OCI-LY1 (cell line): ENCODE measurements at regions not wholly inside any gene's neighbourhood (a gene's known extent, or its start where the extent isn't known, plus 50 kb on each side); places are given as distances from the start of the nearest gene placed in this dataset.

ENCODE experiments used
- EZH2 ChIP-seq: fragments of 200-600 bp; sonication (generic), shearing (Covaris generic); IDR thresholded peaks from 2 replicates; pipeline ENCODE4 v1.8.0; 2017; ENCODE audit warnings: borderline replicate concordance, mixed run types, mild to moderate bottlenecking, antibody characterized with exemption, low read length, moderate library complexity, mixed read lengths
- TF ChIP-seq, protein P1 (sequence below): fragments of 200-600 bp; sonication (generic), shearing (Covaris generic); IDR thresholded peaks from 2 replicates; pipeline ENCODE4 v1.5.1; 2017; ENCODE audit warnings: mild to moderate bottlenecking, antibody characterized with exemption, low read length, moderate library complexity, mixed read lengths

- TF ChIP-seq, protein P1, sequence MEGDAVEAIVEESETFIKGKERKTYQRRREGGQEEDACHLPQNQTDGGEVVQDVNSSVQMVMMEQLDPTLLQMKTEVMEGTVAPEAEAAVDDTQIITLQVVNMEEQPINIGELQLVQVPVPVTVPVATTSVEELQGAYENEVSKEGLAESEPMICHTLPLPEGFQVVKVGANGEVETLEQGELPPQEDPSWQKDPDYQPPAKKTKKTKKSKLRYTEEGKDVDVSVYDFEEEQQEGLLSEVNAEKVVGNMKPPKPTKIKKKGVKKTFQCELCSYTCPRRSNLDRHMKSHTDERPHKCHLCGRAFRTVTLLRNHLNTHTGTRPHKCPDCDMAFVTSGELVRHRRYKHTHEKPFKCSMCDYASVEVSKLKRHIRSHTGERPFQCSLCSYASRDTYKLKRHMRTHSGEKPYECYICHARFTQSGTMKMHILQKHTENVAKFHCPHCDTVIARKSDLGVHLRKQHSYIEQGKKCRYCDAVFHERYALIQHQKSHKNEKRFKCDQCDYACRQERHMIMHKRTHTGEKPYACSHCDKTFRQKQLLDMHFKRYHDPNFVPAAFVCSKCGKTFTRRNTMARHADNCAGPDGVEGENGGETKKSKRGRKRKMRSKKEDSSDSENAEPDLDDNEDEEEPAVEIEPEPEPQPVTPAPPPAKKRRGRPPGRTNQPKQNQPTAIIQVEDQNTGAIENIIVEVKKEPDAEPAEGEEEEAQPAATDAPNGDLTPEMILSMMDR = no peak
- TF ChIP-seq EZH2 = no peak
Observed at GRCh38 chr5:15031180-15031579, 159.6 kb upstream of the ANKH start.
